DND-41 (cell line): ENCODE measurements at regions not wholly inside any gene's neighbourhood (a gene's known extent, or its start where the extent isn't known, plus 50 kb on each side); places are given as distances from the start of the nearest gene placed in this dataset.

Source experiments
- ATAC-seq: fragments of 200-7000 bp; cut with Tn5 transposase; 3 replicates; pipeline ENCODE4 v1.9.1; 2021; ENCODE audit warnings: low read depth; ENCODE audit not compliant: insufficient read depth
- DNase-seq: peaks from one replicate; pipeline ENCODE4 v3.0.0-alpha.2; 2020
- H2AFZ ChIP-seq: 2 replicates; pipeline ENCODE4 v1.6.0; 2012; ENCODE audit warnings: low read depth, low read length
- H3K27ac ChIP-seq: 2 replicates; pipeline ENCODE4 v1.5.1; 2012; ENCODE audit warnings: low read length, inconsistent platforms
- H3K27me3 ChIP-seq: fragments of 200-600 bp; sonication (generic); 2 replicates; pipeline ENCODE4 v1.6.0; 2012; ENCODE audit warnings: low read length, mild to moderate bottlenecking, inconsistent platforms; ENCODE audit not compliant: insufficient read depth, poor library complexity
- H3K36me3 ChIP-seq: 2 replicates; pipeline ENCODE4 v1.5.1; 2012; ENCODE audit warnings: low read length, inconsistent platforms; ENCODE audit not compliant: insufficient read depth
- H3K4me1 ChIP-seq: 2 replicates; pipeline ENCODE4 v1.5.1; 2012; ENCODE audit warnings: mild to moderate bottlenecking, low read length; ENCODE audit not compliant: insufficient read depth
- H3K4me2 ChIP-seq: 2 replicates; pipeline ENCODE4 v1.6.0; 2012; ENCODE audit warnings: mild to moderate bottlenecking, moderate library complexity, low read length, inconsistent platforms; ENCODE audit not compliant: insufficient read depth
- H3K4me3 ChIP-seq, 2 experiments: fragments of 200-600 bp in 1 of 2; shearing (Covaris generic) in 1 of 2; 2 replicates each; pipeline ENCODE4 v1.5.1; 2012 to 2016; ENCODE audit warnings: inconsistent platforms in 2 of 2, low read length in 2 of 2, mild to moderate bottlenecking in 2 of 2, low read depth in 1 of 2, moderate library complexity in 1 of 2
- H3K79me2 ChIP-seq: 2 replicates; pipeline ENCODE4 v1.6.0; 2012; ENCODE audit warnings: low read length, inconsistent platforms; ENCODE audit not compliant: insufficient read depth
- H3K9ac ChIP-seq: 2 replicates; pipeline ENCODE4 v1.6.0; 2012; ENCODE audit warnings: low read depth, mild to moderate bottlenecking, inconsistent platforms, low read length, moderate library complexity
- H3K9me3 ChIP-seq: 2 replicates; pipeline ENCODE4 v1.5.1; 2012; ENCODE audit warnings: low read length, moderate library complexity, mild to moderate bottlenecking, inconsistent platforms; ENCODE audit not compliant: insufficient read depth, severe bottlenecking
- H4K20me1 ChIP-seq: 2 replicates; pipeline ENCODE4 v1.6.0; 2012; ENCODE audit warnings: low read length; ENCODE audit not compliant: insufficient read depth
- CTCF ChIP-seq: IDR thresholded peaks from 2 replicates; pipeline ENCODE4 v1.5.1; 2012; ENCODE audit warnings: borderline replicate concordance, low read length, moderate library complexity, mild to moderate bottlenecking; ENCODE audit not compliant: poor library complexity, severe bottlenecking; ENCODE audit errors: extremely low read depth
- EZH2 ChIP-seq: IDR thresholded peaks from 3 replicates; pipeline ENCODE4 v1.6.1; 2012; ENCODE audit warnings: borderline replicate concordance, low read depth, mild to moderate bottlenecking, moderate library complexity, low read length, inconsistent platforms; ENCODE audit not compliant: severe bottlenecking

GRCh38 chr2:2683606-2684224, 352.6 kb upstream of the MYT1L start:
- Histone ChIP-seq H3K27ac (no peak overlapping the region), H3K36me3 (no peaks in the 10 kb centered on the region), H3K4me1 (peaks cover 15% of the 10 kb centered on the region; the same call in 1 of the 2 replicates), H3K27me3 (no peaks in the 10 kb centered on the region), H3K4me2 (no peak overlapping the region), H3K9me3 (no peaks in the 10 kb centered on the region), H3K79me2 (no peaks in the 10 kb centered on the region), H3K4me3 (no peak overlapping the region), H4K20me1 (no peaks in the 10 kb centered on the region), H3K9ac (no peak overlapping the region), H2AFZ (no peak overlapping the region)
- ATAC-seq: no peak
- TF ChIP-seq EZH2: no peak
- TF ChIP-seq CTCF: no peak
- DNase-seq: no peak

GRCh38 chr2:2682700-2683342, 351.7 kb upstream of the MYT1L start:
- Histone ChIP-seq H3K27me3 (no peaks in the 10 kb centered on the region), H3K4me2 (no peak overlapping the region), H3K4me3 (no peak overlapping the region), H4K20me1 (no peaks in the 10 kb centered on the region), H3K27ac (no peak overlapping the region), H3K9me3 (no peaks in the 10 kb centered on the region), H3K9ac (no peak overlapping the region), H3K4me1 (peaks cover 15% of the 10 kb centered on the region; the same call in 1 of the 2 replicates), H3K79me2 (no peaks in the 10 kb centered on the region), H2AFZ (no peak overlapping the region), H3K36me3 (no peaks in the 10 kb centered on the region)
- DNase-seq (no peak), ATAC-seq (no peak)
- TF ChIP-seq CTCF: peak; percentile 18
- TF ChIP-seq EZH2: no peak

GRCh38 chr2:2681711-2682251, 350.7 kb upstream of the MYT1L start:
- TF ChIP-seq CTCF: no peak
- no peak for TF ChIP-seq EZH2
- Histone ChIP-seq H3K36me3 (no peaks in the 10 kb centered on the region), H3K27ac (no peak overlapping the region), H3K4me2 (no peak overlapping the region), H3K79me2 (no peaks in the 10 kb centered on the region), H3K9me3 (no peaks in the 10 kb centered on the region), H4K20me1 (no peaks in the 10 kb centered on the region), H2AFZ (no peak overlapping the region), H3K4me3 (no peak overlapping the region), H3K27me3 (no peaks in the 10 kb centered on the region), H3K9ac (no peak overlapping the region), H3K4me1 (peaks cover 15% of the 10 kb centered on the region; the same call in 1 of the 2 replicates)
- DNase-seq (no peak), ATAC-seq (no peak)
